GM20000 (cell line): ENCODE measurements at regions not wholly inside any gene's neighbourhood (a gene's known extent, or its start where the extent isn't known, plus 50 kb on each side); places are given as distances from the start of the nearest gene placed in this dataset.

Source experiments
- DNase-seq: peaks from one replicate; pipeline ENCODE4 v3.0.0; 2012; ENCODE audit warnings: low spot score
- CTCF ChIP-seq: IDR thresholded peaks from 2 replicates; pipeline ENCODE4 v1.5.1; 2012; ENCODE audit warnings: mild to moderate bottlenecking, control low read depth; ENCODE audit errors: extremely low read depth, missing control alignments

GRCh38 chr5:96065685-96066385, 104.2 kb upstream of the ELL2 start:
- DNase-seq: no peak

GRCh38 chr5:96064877-96065276, 103.2 kb upstream of the ELL2 start:
- DNase-seq: no peak
- no peak for TF ChIP-seq CTCF

More at GRCh38 chr5:96065685-96066385, 104.2 kb upstream of the ELL2 start:
- TF ChIP-seq CTCF: no peak

GRCh38 chr5:96062836-96063235, 101.2 kb upstream of the ELL2 start:
- TF ChIP-seq CTCF: no peak
- no peak for DNase-seq

- DNase-seq: no peak
- no peak for TF ChIP-seq CTCF
Measured at GRCh38 chr5:96058084-96058483, 96.4 kb upstream of the ELL2 start.

GRCh38 chr5:96054311-96055030, 92.8 kb upstream of the ELL2 start:
- no peak for TF ChIP-seq CTCF
- DNase-seq: no peak

GRCh38 chr5:96053063-96053735, 91.5 kb upstream of the ELL2 start:
- no peak for TF ChIP-seq CTCF

GRCh38 chr5:96052374-96052773, 90.7 kb upstream of the ELL2 start:
- DNase-seq: no peak
- TF ChIP-seq CTCF: no peak

More at GRCh38 chr5:96053063-96053735, 91.5 kb upstream of the ELL2 start:
- DNase-seq: no peak
